H1 (cell line): ENCODE measurements at regions not wholly inside any gene's neighbourhood (a gene's known extent, or its start where the extent isn't known, plus 50 kb on each side); places are given as distances from the start of the nearest gene placed in this dataset.

Experiments
- ASH2L ChIP-seq: fragments of 200-600, 300-600 bp; sonication (generic); IDR thresholded peaks from one replicate; pipeline ENCODE4 v1.7.1; 2017; ENCODE audit warnings: low read length
- ATF3 ChIP-seq: IDR thresholded peaks from 2 replicates; pipeline ENCODE4 v1.6.1; 2011; ENCODE audit warnings: low read depth, mild to moderate bottlenecking, low read length; ENCODE audit not compliant: insufficient read depth
- CHD1 ChIP-seq: IDR thresholded peaks from 2 replicates; pipeline ENCODE4 v1.6.1; 2012; ENCODE audit warnings: low read depth, low read length, improper control_type of control experiment
- GABPA ChIP-seq: IDR thresholded peaks from 2 replicates; pipeline ENCODE4 v1.6.1; 2011; ENCODE audit warnings: mild to moderate bottlenecking, low read length, moderate library complexity, borderline replicate concordance; ENCODE audit not compliant: insufficient read depth
- KDM5A ChIP-seq: fragments of 200-600 bp; IDR thresholded peaks from 2 replicates; pipeline ENCODE4 v1.7.1; 2012; ENCODE audit warnings: mild to moderate bottlenecking, low read length, inconsistent platforms, mixed read lengths
- POU5F1 ChIP-seq: IDR thresholded peaks from 2 replicates; pipeline ENCODE4 v1.6.1; 2011; ENCODE audit warnings: low read depth, mild to moderate bottlenecking, low read length, moderate library complexity
- YY1 ChIP-seq: IDR thresholded peaks from 2 replicates; pipeline ENCODE4 v1.6.1; 2011; ENCODE audit warnings: low read depth, mild to moderate bottlenecking, low read length

DNA sequence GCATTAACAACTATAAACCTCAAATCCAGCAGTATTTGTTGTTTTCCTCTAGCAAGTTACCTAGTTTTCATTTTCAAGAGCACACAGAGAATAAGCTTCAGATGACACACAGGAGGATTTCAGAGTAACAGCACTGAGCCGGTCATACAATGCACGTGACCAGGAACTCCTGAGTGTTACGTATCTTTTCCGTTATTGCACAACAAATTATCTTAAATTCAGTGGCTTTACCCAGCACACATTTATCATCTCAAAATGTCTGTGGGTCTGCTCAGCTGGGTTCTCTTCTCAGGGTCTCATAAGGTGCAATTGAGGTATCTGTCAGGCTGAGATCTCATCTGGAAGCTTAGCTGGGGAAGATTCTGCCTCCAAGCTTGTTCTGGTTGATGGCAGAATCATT is 379.5 kb upstream of the KLHL29 start (continued):
- TF ChIP-seq ATF3 (no peak), YY1 (no peak), ASH2L (no peak), KDM5A (no peak), GABPA (no peak), POU5F1 (no peak), CHD1 (no peak)
